ENCODE measurements at regions not wholly inside any gene's neighbourhood (a gene's known extent, or its start where the extent isn't known, plus 50 kb on each side); places are given as distances from the start of the nearest gene placed in this dataset.
"Not testable (repeated sequence)": the region's sequence is repeated elsewhere in the genome, so short reads cannot be mapped to it uniquely, and the experiment has no call there.

- H3K9me3 Mint-ChIP-seq, result no peaks in the 10 kb centered on the region
These were observed 144.7 kb upstream of the ZNF217 start for GRCh38 chr20:53738039-53738944.

GRCh38 chr20:53737396-53738038, 143.9 kb upstream of the ZNF217 start:
- no peaks in the 10 kb centered on the region for H3K36me3 Mint-ChIP-seq
- H3K27ac Mint-ChIP-seq, result peak overlapping the region in 9 of 10 donors; percentile 5 to 92 (median 84)
- ATAC-seq (no peak), DNase-seq (no peak)
- POLR2A ChIA-PET, result interaction anchor here (0.9 to 1.5 kb wide), 4 partner anchors 9 to 128 kb away, joined by 3 to 8 read pairs (median 3); no protein-coding TSS in a partner anchor
- H3K4me1 Mint-ChIP-seq, result peaks cover 29 to 59% (median 49%) of the 10 kb centered on the region in 4 donors
- H3K27me3 Mint-ChIP-seq, result no peaks in the 10 kb centered on the region
- peak overlapping the region; percentile 24 to 78 (median 66) for H3K4me3 Mint-ChIP-seq
- no peaks in the 10 kb centered on the region for H3K9me3 Mint-ChIP-seq

More at GRCh38 chr20:53738039-53738944, 144.7 kb upstream of the ZNF217 start:
- POLR2A ChIA-PET, result interaction anchor here (0.6 to 2.2 kb wide), 4 partner anchors 9 to 16 kb away, joined by 3 to 12 read pairs (median 3); no protein-coding TSS in a partner anchor
- no peak for DNase-seq
- Mint-ChIP-seq H3K27ac (peak overlapping the region in 5 of 10 donors; percentile 28 to 93 (median 89)), H3K4me3 (no peak overlapping the region), H3K4me1 (peaks cover 25 to 59% (median 49%) of the 10 kb centered on the region in 4 donors), H3K27me3 (no peaks in the 10 kb centered on the region), H3K36me3 (no peaks in the 10 kb centered on the region)
- no peak for ATAC-seq

GRCh38 chr20:53736757-53737395, 143.2 kb upstream of the ZNF217 start:
- no peaks in the 10 kb centered on the region for H3K36me3 Mint-ChIP-seq
- POLR2A ChIA-PET, result interaction anchor here (0.5 to 1.2 kb wide), 6 partner anchors 14 to 129 kb away, joined by 3 to 8 read pairs (median 3); no protein-coding TSS in a partner anchor
- ATAC-seq (peak; percentile 31 to 69), DNase-seq (peak in 1 of 10 donors; percentile 15)
- no peaks in the 10 kb centered on the region for H3K9me3 Mint-ChIP-seq
- H3K4me3 Mint-ChIP-seq, result peak overlapping the region; percentile 24 to 78 (median 66)
- peaks cover 29 to 59% (median 49%) of the 10 kb centered on the region in 4 donors for H3K4me1 Mint-ChIP-seq
- H3K27me3 Mint-ChIP-seq, result no peaks in the 10 kb centered on the region
- peak overlapping the region; percentile 42 to 92 (median 85) for H3K27ac Mint-ChIP-seq

GRCh38 chr20:53736122-53736756, 142.6 kb upstream of the ZNF217 start:
- POLR2A ChIA-PET, result interaction anchor here (0.5 to 1.2 kb wide), 7 partner anchors 15 to 144 kb away, joined by 3 to 8 read pairs (median 3); no protein-coding TSS in a partner anchor
- H3K27me3 Mint-ChIP-seq, result no peaks in the 10 kb centered on the region
- H3K4me3 Mint-ChIP-seq, result peak overlapping the region in 9 of 10 donors; percentile 24 to 78 (median 65)
- H3K4me1 Mint-ChIP-seq, result peaks cover 28 to 52% (median 48%) of the 10 kb centered on the region in 4 donors
- peak overlapping the region in 9 of 10 donors; percentile 42 to 89 (median 84) for H3K27ac Mint-ChIP-seq
- no peaks in the 10 kb centered on the region for H3K36me3 Mint-ChIP-seq
- H3K9me3 Mint-ChIP-seq, result no peaks in the 10 kb centered on the region
- ATAC-seq (no peak), DNase-seq (no peak)

GRCh38 chr20:53735536-53736050, 142.0 kb upstream of the ZNF217 start:
- DNase-seq (no peak), ATAC-seq (no peak)
- H3K36me3 Mint-ChIP-seq, result no peaks in the 10 kb centered on the region
- POLR2A ChIA-PET, result interaction anchor here (0.5 to 1.0 kb wide), 3 partner anchors 20 to 144 kb away, joined by 3 read pairs; no protein-coding TSS in a partner anchor
- H3K27ac Mint-ChIP-seq, result peak overlapping the region in 5 of 10 donors; percentile 38 to 84 (median 71)
- H3K9me3 Mint-ChIP-seq, result no peaks in the 10 kb centered on the region
- H3K27me3 Mint-ChIP-seq, result no peaks in the 10 kb centered on the region
- no peak overlapping the region for H3K4me3 Mint-ChIP-seq
- H3K4me1 Mint-ChIP-seq, result peaks cover 26 to 46% (median 41%) of the 10 kb centered on the region in 4 donors

- Mint-ChIP-seq H3K4me1 (peaks cover 20 to 40% (median 36%) of the 10 kb centered on the region in 4 donors), H3K27ac (peak overlapping the region in 2 of 10 donors; percentile 23 to 38), H3K36me3 (no peaks in the 10 kb centered on the region), H3K9me3 (no peaks in the 10 kb centered on the region), H3K4me3 (no peak overlapping the region), H3K27me3 (no peaks in the 10 kb centered on the region)
- DNase-seq (no peak), ATAC-seq (no peak)
- POLR2A ChIA-PET, result no interaction called here
These were observed 140.5 kb upstream of the ZNF217 start for GRCh38 chr20:53734006-53734688.

- Mint-ChIP-seq H3K4me3 (no peak overlapping the region), H3K27me3 (no peaks in the 10 kb centered on the region), H3K36me3 (no peaks in the 10 kb centered on the region), H3K4me1 (peaks cover 13 to 26% (median 24%) of the 10 kb centered on the region in 4 donors), H3K27ac (no peak overlapping the region), H3K9me3 (no peaks in the 10 kb centered on the region)
- no peak for ATAC-seq
- POLR2A ChIA-PET, result interaction anchor here (0.7 to 0.9 kb wide), 3 partner anchors 90 to 108 kb away, joined by 3 to 4 read pairs (median 3); no protein-coding TSS in a partner anchor
- no peak for DNase-seq
These were observed 138.0 kb upstream of the ZNF217 start for GRCh38 chr20:53731595-53731994.

GRCh38 chr20:53728359-53728758, 134.7 kb upstream of the ZNF217 start:
- Mint-ChIP-seq H3K36me3 (no peaks in the 10 kb centered on the region), H3K27ac (peak overlapping the region in 4 of 10 donors; percentile 1 to 53 (median 10)), H3K4me3 (no peak overlapping the region), H3K9me3 (no peaks in the 10 kb centered on the region), H3K27me3 (no peaks in the 10 kb centered on the region), H3K4me1 (peaks cover 6 to 13% (median 13%) of the 10 kb centered on the region in 4 donors)
- POLR2A ChIA-PET, result interaction anchor here (0.6 to 1.3 kb wide), 2 partner anchors 10 to 13 kb away, joined by 3 to 4 read pairs; no protein-coding TSS in a partner anchor
- ATAC-seq, result no peak
- no peak for DNase-seq

GRCh38 chr20:53727239-53727638, 133.6 kb upstream of the ZNF217 start:
- H3K4me1 Mint-ChIP-seq, result peaks cover 5 to 19% (median 16%) of the 10 kb centered on the region in 4 donors
- H3K27ac Mint-ChIP-seq, POLR2A ChIA-PET, DNase-seq, H3K9me3 Mint-ChIP-seq, H3K27me3 Mint-ChIP-seq, ATAC-seq, H3K4me3 Mint-ChIP-seq, H3K36me3 Mint-ChIP-seq: not testable (repeated sequence)

- no peak for ATAC-seq
These were observed 131.9 kb upstream of the ZNF217 start for GRCh38 chr20:53725575-53725970.

GRCh38 chr20:53723621-53724020, 130.0 kb upstream of the ZNF217 start:
- ATAC-seq (no peak), DNase-seq (no peak)
- Mint-ChIP-seq H3K9me3 (peaks cover 0 to 2% (median 0%) of the 10 kb centered on the region in 9 donors), H3K27ac (no peak overlapping the region), H3K4me3 (no peak overlapping the region), H3K27me3 (no peaks in the 10 kb centered on the region), H3K4me1 (peaks cover 6 to 21% (median 15%) of the 10 kb centered on the region in 4 donors), H3K36me3 (no peaks in the 10 kb centered on the region)
- POLR2A ChIA-PET, result interaction anchor here (0.7 to 1.0 kb wide), 2 partner anchors 15 to 216 kb away, joined by 3 to 4 read pairs; no protein-coding TSS in a partner anchor

More at GRCh38 chr20:53725575-53725970, 131.9 kb upstream of the ZNF217 start:
- H3K36me3 Mint-ChIP-seq, result no peaks in the 10 kb centered on the region
- H3K27me3 Mint-ChIP-seq, result no peaks in the 10 kb centered on the region
- peak overlapping the region in 1 of 10 donors; percentile 40 for H3K27ac Mint-ChIP-seq
- POLR2A ChIA-PET, result no interaction called here
- DNase-seq, result no peak
- H3K4me1 Mint-ChIP-seq, result peaks cover 9 to 29% (median 23%) of the 10 kb centered on the region in 4 donors
- peaks cover 0 to 2% (median 0%) of the 10 kb centered on the region in 9 donors for H3K9me3 Mint-ChIP-seq
- no peak overlapping the region for H3K4me3 Mint-ChIP-seq
